ENCODE measurements at regions not wholly inside any gene's neighbourhood (a gene's known extent, or its start where the extent isn't known, plus 50 kb on each side); places are given as distances from the start of the nearest gene placed in this dataset.

- TF ChIP-seq CTCF (IDR thresholded peaks at IDR 0.05) (no peak), POLR2A (IDR thresholded peaks at IDR 0.05) (no peak)
Observed at GRCh38 chr13:106403280-106403679, 132.2 kb downstream of the EFNB2 start.

Data from right lobe of liver (tissue), 4 donors.